Stimulated activated naive CD4-positive, alpha-beta T cell (primary cell): ENCODE measurements at regions not wholly inside any gene's neighbourhood (a gene's known extent, or its start where the extent isn't known, plus 50 kb on each side); places are given as distances from the start of the nearest gene placed in this dataset.

Source experiments
- DNase-seq, 6 experiments: peaks; one replicate each; lab custom pipeline; 2025; lab: John Stamatoyannopoulos, UW

- no peak for DNase-seq
These were observed 574.7 kb upstream of the MEF2C start for GRCh38 chr5:89457411-89458331.

DNA sequence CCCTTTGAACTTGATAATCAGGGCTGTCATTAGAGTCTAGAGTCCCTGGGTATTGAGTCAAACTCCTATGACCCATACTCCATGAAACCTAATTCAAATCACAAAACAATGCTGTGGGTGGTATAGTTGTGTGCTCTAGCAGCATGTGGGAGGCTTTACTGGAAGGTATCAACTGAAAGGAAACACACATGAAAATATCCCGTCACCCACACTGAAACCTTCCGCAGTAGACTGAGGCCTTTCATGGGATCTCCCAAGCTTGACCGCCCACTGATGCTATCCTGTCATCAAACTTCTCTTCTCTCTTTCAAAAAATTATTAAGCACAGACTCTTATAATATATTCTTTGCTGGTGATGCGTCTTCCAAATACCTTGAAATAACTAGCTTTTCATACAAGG is 569.1 kb upstream of the MEF2C start:
- DNase-seq, result no peak

GRCh38 chr5:89451263-89451662 is 568.3 kb upstream of the MEF2C start:
- no peak for DNase-seq

- no peak for DNase-seq
These were observed 567.2 kb upstream of the MEF2C start for GRCh38 chr5:89450149-89450538.

DNA sequence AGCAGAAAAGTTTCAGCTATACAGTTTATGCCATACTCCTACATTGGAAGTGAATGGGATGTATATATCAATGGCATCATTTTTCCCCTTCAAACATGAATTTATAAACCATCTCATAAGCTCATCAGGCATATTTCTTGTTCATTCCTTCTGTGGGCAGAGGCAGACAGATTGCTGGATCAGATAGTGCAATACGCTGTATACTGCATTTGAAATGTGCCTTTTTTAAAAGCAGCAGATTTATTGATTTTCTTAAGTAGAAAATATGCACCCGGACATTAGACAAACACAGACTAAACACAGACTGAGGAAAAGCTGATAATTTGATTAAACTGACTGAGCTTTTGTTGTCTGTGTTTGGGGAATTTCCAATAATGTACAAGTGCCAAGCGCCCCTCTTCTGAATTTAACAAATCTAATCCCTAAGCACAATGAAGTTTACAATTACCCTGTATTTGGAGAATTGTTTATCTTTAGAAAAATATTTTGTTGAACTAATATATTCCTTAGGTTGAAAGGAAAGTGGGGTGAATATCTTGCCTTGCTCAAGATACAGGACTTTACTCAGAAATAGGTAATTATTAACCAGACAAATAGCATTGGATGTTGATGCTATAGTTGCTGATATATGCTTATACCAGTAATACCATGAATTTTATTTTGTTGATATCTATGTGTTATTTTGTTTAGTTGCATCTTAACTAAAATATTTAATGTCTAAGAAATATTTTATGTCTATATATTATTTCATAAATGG is 566.6 kb upstream of the MEF2C start:
- no peak for DNase-seq

DNA sequence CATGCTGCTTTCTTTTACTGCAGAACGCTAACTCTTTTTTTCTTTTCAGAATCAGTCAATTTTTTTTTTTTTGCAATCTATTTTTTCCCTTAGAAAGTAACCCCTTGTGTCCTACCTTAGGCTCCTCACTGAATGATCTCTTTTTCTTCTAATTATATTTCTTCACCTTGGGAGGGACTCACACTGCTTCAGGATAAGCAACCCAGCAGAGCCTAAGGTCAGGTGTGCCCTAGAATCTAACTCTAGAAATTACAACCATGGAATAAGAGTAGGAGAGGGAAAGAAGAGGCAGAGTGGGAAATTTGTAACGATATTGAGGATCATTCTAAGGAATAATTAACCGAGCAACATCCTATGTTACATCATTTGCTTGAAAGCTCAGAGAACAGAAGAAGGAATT is 564.0 kb upstream of the MEF2C start:
- no peak for DNase-seq

- DNase-seq, result no peak
These were observed 562.2 kb upstream of the MEF2C start for GRCh38 chr5:89445106-89445745.

DNA sequence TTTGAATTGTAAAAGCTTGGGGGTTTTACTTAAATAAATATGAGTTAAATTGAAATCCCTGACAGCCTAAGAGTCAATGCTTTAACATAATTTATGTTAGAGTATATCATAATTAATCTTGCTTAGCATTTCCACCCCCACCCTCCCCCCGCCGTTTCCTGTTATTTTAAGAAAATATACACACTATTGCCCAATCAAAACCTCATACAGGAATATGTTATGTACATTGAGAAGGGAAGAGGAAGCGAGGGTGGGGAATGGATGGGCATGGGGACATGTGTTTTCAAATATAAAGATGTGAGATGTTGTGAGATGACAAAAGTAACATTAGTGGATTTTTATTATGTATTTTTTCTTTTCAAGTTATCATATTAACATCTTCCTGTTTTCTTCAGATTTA is 561.1 kb upstream of the MEF2C start:
- no peak for DNase-seq

DNA sequence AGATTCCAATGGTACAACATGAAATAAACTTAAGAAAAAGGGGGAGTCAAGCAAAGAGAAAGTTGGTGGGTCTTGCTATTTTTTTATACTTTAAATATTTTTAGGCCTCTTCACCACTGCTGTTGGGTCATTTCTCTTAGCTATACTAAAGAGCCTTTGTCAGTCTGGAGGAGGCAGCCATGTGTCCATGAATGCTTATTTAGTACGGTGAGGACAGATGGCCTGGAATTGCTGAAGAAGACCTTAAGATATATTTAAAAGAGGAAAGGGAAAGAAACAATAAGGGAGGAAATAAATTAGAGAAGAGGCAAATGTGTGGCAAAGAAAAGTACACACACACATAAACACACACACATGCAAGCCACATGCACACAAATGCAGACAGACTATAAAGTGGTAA is 560.5 kb upstream of the MEF2C start:
- DNase-seq, result no peak

- no peak for DNase-seq
These were observed 559.0 kb upstream of the MEF2C start for GRCh38 chr5:89441965-89442364.

GRCh38 chr5:89440670-89441069 is 557.7 kb upstream of the MEF2C start:
- no peak for DNase-seq

DNA sequence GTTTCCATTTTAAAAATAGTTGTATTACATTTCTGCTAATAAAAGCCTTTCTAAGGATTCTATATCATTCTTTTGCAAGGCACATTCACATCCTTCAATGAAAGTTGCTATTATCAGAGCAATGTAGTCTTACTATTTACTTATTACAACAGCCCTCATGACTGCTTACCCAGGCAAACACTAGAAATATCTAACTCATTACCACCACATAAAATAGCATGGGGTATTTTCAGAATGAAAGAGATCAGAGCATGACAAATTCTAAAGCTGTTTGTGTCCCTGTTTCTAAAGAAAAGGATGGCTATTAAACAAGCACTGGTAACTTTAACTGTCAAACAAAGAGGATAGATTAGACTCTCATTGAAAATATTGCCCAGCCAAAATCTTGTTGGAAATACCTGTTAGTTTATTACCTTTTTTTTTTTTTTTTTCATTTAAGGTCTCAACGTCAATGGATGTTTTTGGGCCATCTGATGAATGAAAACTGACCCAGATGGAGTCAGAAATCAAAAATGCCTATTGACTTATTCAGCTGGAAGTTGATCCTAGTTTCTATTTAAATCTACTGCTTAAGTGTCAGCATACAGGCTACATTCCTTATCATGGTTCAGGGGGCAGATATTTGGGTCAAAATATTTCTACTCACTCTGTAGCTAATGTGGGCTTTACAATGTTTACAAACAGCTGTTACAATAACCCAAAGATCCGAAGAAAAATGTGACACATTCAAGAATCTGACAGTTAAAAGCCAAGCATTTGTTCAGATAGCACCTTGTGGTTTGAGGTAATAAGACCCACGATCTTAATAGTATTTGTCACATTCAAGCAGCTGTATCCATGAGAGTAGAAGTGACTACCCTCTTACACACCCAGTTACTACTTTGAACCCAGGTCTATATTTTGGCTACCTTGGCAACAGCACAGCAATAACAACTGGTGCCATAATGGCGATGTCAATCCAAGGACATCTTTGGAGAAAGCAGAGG is 554.8 kb upstream of the MEF2C start:
- no peak for DNase-seq

- no peak for DNase-seq
These were observed 553.5 kb upstream of the MEF2C start for GRCh38 chr5:89436464-89436863.

DNA sequence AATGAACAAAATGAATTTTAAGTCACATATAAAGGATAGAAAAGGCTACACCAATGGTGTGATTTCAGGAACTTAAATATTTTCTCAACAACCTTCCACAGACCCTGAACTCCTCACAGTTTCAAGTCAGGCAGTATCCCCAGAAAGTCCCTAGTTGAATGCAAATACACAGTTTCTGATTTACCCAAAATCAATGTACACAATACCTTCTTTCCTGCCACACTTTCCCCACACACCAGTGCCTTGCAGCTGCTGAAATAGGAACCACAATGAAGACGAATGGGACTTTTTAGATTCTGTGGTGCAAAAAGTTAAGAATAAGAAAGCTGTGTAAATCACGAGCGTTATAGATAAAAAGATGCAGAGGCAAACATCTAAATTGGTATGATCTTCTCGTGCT is 552.4 kb upstream of the MEF2C start:
- DNase-seq, result no peak

DNA sequence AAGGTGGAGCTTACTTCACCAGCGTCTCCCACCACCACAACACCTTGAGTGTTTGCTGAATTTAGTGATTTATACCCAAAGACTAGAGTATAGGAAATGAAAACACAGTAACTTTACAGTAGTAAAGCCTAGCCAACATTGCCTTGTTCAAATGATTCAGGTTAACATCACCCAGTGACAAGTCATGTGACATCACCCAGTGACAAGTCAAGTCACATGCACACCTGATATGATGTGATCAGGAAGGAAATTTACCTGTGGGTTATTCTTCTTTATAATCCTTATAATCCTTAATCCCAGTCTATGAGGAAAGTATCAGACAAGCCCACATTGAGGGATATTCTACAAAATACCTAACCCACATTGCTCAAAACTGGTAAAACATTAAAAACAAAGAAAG is 545.6 kb upstream of the MEF2C start:
- no peak for DNase-seq

GRCh38 chr5:89425062-89425461 is 542.1 kb upstream of the MEF2C start:
- no peak for DNase-seq

- no peak for DNase-seq
These were observed 538.1 kb upstream of the MEF2C start for GRCh38 chr5:89421035-89421434.

- DNase-seq, result no peak
These were observed 535.6 kb upstream of the MEF2C start for GRCh38 chr5:89418407-89419085.

DNA sequence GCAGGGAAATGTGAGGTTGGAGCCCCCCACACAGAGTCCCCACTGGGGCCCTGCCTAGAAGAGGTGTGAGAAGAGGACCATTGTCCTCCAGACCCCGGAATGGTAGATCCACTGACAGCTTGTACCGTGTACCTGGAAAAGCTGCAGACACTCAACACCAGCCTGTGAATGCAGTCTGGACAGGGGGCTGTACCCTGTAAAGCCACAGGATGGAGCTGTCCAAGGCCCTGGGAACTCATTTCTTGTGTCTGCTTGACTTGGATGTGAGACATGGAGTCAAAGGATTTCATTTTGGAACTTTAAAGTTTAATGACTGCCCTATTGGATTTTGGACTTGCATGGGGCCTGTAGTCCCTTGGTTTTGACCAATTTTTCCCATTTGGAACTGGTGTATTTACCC is 535.0 kb upstream of the MEF2C start:
- DNase-seq, result peak in 4 of 6 experiments; percentile 11 to 94 (median 90)

DNA sequence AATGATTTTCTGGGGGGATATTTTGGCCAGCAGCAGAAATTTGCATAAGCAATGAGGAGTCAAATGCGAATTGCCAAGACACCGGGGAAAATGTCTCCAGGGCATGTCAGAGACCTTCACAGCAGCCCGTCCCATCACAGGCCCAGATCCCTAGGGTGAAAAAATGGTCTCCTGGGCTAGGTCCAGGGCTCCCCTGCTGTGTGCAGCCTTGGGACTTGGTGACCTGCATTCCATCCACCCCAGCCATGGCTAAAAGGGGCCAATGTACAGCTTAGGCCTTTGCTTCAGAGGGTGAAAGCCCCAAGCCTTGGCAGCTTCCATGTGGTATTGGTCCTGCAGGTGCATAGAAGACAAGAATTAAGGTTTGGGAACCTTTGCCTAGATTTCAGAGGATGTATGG is 534.5 kb upstream of the MEF2C start:
- no peak for DNase-seq

GRCh38 chr5:89411891-89412290 is 528.9 kb upstream of the MEF2C start:
- DNase-seq, result no peak
